PC-3 (cell line): ENCODE measurements at regions not wholly inside any gene's neighbourhood (a gene's known extent, or its start where the extent isn't known, plus 50 kb on each side); places are given as distances from the start of the nearest gene placed in this dataset.

Experiments
- ATAC-seq: fragments of 200-7000 bp; cut with Tn5 transposase; 2 replicates; pipeline ENCODE4 v1.9.1; 2020; ENCODE audit warnings: mild to moderate bottlenecking, moderate library complexity
- BruUV-seq: library from RNA; stranded (reverse); fragments of 400-500 nt; replicated peaks from 2 replicates; lab custom pipeline; 2021; lab: Mats Ljungman, UMichigan
- CTCF ChIA-PET: fragments of 300-600 bp; sonication (Branson Sonifier 250); formaldehyde crosslinking; loops from one replicate; lab custom pipeline; 2022; ENCODE audit warnings: antibody characterized with exemption; lab: Charles Lee
- POLR2A ChIA-PET: fragments of 300-600 bp; sonication (Branson Sonifier 250); formaldehyde crosslinking; loops from one replicate; lab custom pipeline; 2022; ENCODE audit warnings: antibody characterized with exemption; ENCODE audit not compliant: unreplicated experiment; lab: Charles Lee
- DNase-seq: peaks from one replicate; pipeline ENCODE4 v3.0.0-alpha.2; 2015
- H2AFZ ChIP-seq: fragments of 300-600 bp; sonication (generic); 2 replicates; pipeline ENCODE4 v1.6.0; 2016; ENCODE audit warnings: antibody characterized with exemption, low read length
- H3F3A ChIP-seq: fragments of 300-600 bp; sonication (generic); one replicate; pipeline ENCODE4 v1.6.0; 2017; ENCODE audit warnings: antibody characterized with exemption, low read length, control low read depth, mild to moderate bottlenecking; ENCODE audit not compliant: unreplicated experiment
- H3K27ac ChIP-seq: fragments of 300-600 bp; sonication (generic); 2 replicates; pipeline ENCODE4 v1.5.1; 2016; ENCODE audit warnings: mild to moderate bottlenecking, low read length
- H3K27me3 ChIP-seq: fragments of 300-600 bp; sonication (generic); 2 replicates; pipeline ENCODE4 v1.6.1; 2016; ENCODE audit warnings: low read length, mixed read lengths
- H3K36me3 ChIP-seq: fragments of 300-600 bp; sonication (generic); 2 replicates; pipeline ENCODE4 v1.6.1; 2016; ENCODE audit warnings: low read depth, mixed run types, low read length, mixed read lengths
- H3K4me1 ChIP-seq: fragments of 300-600 bp; sonication (generic); 2 replicates; pipeline ENCODE4 v1.5.1; 2016; ENCODE audit warnings: low read length; ENCODE audit not compliant: insufficient read depth
- H3K4me2 ChIP-seq: fragments of 300-600 bp; sonication (generic); 2 replicates; pipeline ENCODE4 v1.6.0; 2016; ENCODE audit warnings: low read length
- H3K4me3 ChIP-seq: fragments of 300-600 bp; sonication (generic); 2 replicates; pipeline ENCODE4 v1.5.1; 2016; ENCODE audit warnings: mild to moderate bottlenecking, low read length, mixed read lengths
- H3K79me2 ChIP-seq: fragments of 300-600 bp; sonication (generic); 2 replicates; pipeline ENCODE4 v1.6.1; 2017; ENCODE audit warnings: low read length, mixed read lengths
- H3K9ac ChIP-seq: fragments of 300-600 bp; sonication (generic); 2 replicates; pipeline ENCODE4 v1.6.0; 2016; ENCODE audit warnings: mild to moderate bottlenecking, low read length
- H3K9me2 ChIP-seq: fragments of 300-600 bp; sonication (generic); replicated peaks from 2 replicates; pipeline ENCODE4 v1.6.1; 2016; ENCODE audit warnings: mixed run types, low read length, mixed read lengths
- H3K9me3 ChIP-seq: fragments of 300-600 bp; sonication (generic); 2 replicates; pipeline ENCODE4 v1.6.1; 2016; ENCODE audit warnings: low read length, mixed read lengths
- H4K20me1 ChIP-seq: fragments of 300-600 bp; sonication (generic); 2 replicates; pipeline ENCODE4 v1.6.1; 2016; ENCODE audit warnings: low read length, mixed read lengths
- CTCF ChIP-seq: fragments of 300-600 bp; sonication (generic); conservative IDR thresholded peaks from 2 replicates; pipeline ENCODE4 v1.5.1; 2017; ENCODE audit warnings: antibody characterized with exemption, low read depth, mild to moderate bottlenecking, low read length
- EZH2 ChIP-seq: fragments of 300-600 bp; sonication (generic); IDR thresholded peaks from one replicate; pipeline ENCODE4 v1.6.1; 2017; ENCODE audit warnings: antibody characterized with exemption, mild to moderate bottlenecking, low read length; ENCODE audit not compliant: unreplicated experiment
- EZH2phosphoT487 ChIP-seq: fragments of 300-600 bp; sonication (generic); IDR thresholded peaks from 2 replicates; pipeline ENCODE4 v1.6.1; 2018; ENCODE audit warnings: mild to moderate bottlenecking, antibody characterized with exemption, low read length, borderline replicate concordance
- intact Hi-C: fragments of 100-400 bp; cut with micrococcal nuclease; formaldehyde crosslinking; loops from 2 replicates; pipeline ENCODE4 v1.9.0; 2023

GRCh38 chr6:14656078-14656521 is 538.5 kb downstream of the CD83 start:
- H2AFZ ChIP-seq, result no peak overlapping the region
- H3K4me1 ChIP-seq, result peaks cover 30% of the 10 kb centered on the region
- no peak overlapping the region for H3K9ac ChIP-seq
- ATAC-seq (no peak), DNase-seq (no peak)
- BruUV-seq, result no TSS peak
- no peaks in the 10 kb centered on the region for H4K20me1 ChIP-seq
- no peak for TF ChIP-seq CTCF
- TF ChIP-seq EZH2phosphoT487, result no peak
- no peak for TF ChIP-seq EZH2
- POLR2A ChIA-PET, result no interaction called here
- CTCF ChIA-PET, result no interaction called here
- intact Hi-C loops, result no loop called here
- H3K4me3 ChIP-seq, result no peak overlapping the region
- H3K9me2 ChIP-seq, result no peaks in the 10 kb centered on the region
- no peak overlapping the region for H3K27ac ChIP-seq
- H3F3A ChIP-seq, result no peaks in the 10 kb centered on the region
- no peaks in the 10 kb centered on the region for H3K9me3 ChIP-seq
- H3K36me3 ChIP-seq, result no peaks in the 10 kb centered on the region
- no peak overlapping the region for H3K4me2 ChIP-seq
- no peaks in the 10 kb centered on the region for H3K79me2 ChIP-seq
- H3K27me3 ChIP-seq, result no peaks in the 10 kb centered on the region

- H3K4me3 ChIP-seq, result no peak overlapping the region
- ChIA-PET CTCF (no interaction called here), POLR2A (no interaction called here)
- H4K20me1 ChIP-seq, result no peaks in the 10 kb centered on the region
- no peaks in the 10 kb centered on the region for H3K79me2 ChIP-seq
- DNase-seq (no peak), ATAC-seq (no peak)
- H3K9me3 ChIP-seq, result no peaks in the 10 kb centered on the region
- intact Hi-C loops, result no loop called here
- H3K9me2 ChIP-seq, result no peaks in the 10 kb centered on the region
- no peak overlapping the region for H3K9ac ChIP-seq
- H3F3A ChIP-seq, result no peaks in the 10 kb centered on the region
- no peak overlapping the region for H3K27ac ChIP-seq
- TF ChIP-seq CTCF (no peak), EZH2phosphoT487 (no peak), EZH2 (no peak)
- no peaks in the 10 kb centered on the region for H3K36me3 ChIP-seq
- H3K4me2 ChIP-seq, result no peak overlapping the region
- peaks cover 31% of the 10 kb centered on the region for H3K4me1 ChIP-seq
- H3K27me3 ChIP-seq, result no peaks in the 10 kb centered on the region
- no TSS peak for BruUV-seq
- no peak overlapping the region for H2AFZ ChIP-seq
Observed at GRCh38 chr6:14656649-14657048, 539.1 kb downstream of the CD83 start.

GRCh38 chr6:14658030-14658429 is 540.5 kb downstream of the CD83 start:
- Histone ChIP-seq H3K9ac (no peak overlapping the region), H2AFZ (no peak overlapping the region), H3K9me2 (no peaks in the 10 kb centered on the region), H3K4me3 (no peak overlapping the region), H3K4me2 (no peak overlapping the region), H3K9me3 (no peaks in the 10 kb centered on the region), H3K27ac (no peak overlapping the region), H3K79me2 (no peaks in the 10 kb centered on the region), H3K36me3 (no peaks in the 10 kb centered on the region), H4K20me1 (no peaks in the 10 kb centered on the region), H3K4me1 (peaks cover 17% of the 10 kb centered on the region), H3K27me3 (no peaks in the 10 kb centered on the region), H3F3A (no peaks in the 10 kb centered on the region)
- DNase-seq (no peak), ATAC-seq (no peak)
- ChIA-PET CTCF (no interaction called here), POLR2A (no interaction called here)
- TF ChIP-seq CTCF (no peak), EZH2 (no peak), EZH2phosphoT487 (no peak)
- no TSS peak for BruUV-seq
- intact Hi-C loops, result no loop called here
